ENCODE measurements at regions not wholly inside any gene's neighbourhood (a gene's known extent, or its start where the extent isn't known, plus 50 kb on each side); places are given as distances from the start of the nearest gene placed in this dataset.

- TF ChIP-seq POLR2A (IDR thresholded peaks at IDR 0.05) (no peak), CTCF (IDR thresholded peaks at IDR 0.05) (no peak)
Measured at GRCh38 chr14:43362586-43362985, 1144.5 kb downstream of the FSCB start.
